ENCODE measurements at regions not wholly inside any gene's neighbourhood (a gene's known extent, or its start where the extent isn't known, plus 50 kb on each side); places are given as distances from the start of the nearest gene placed in this dataset.
"Not testable (repeated sequence)": the region's sequence is repeated elsewhere in the genome, so short reads cannot be mapped to it uniquely, and the experiment has no call there.

GRCh38 chr2:11998218-11998617 is 251.8 kb downstream of the LPIN1 start:
- DNase-seq, result no peak

- no peak for DNase-seq
Measured at GRCh38 chr2:11998626-11999378, 252.4 kb downstream of the LPIN1 start.

GRCh38 chr2:12001621-12002020 is 255.2 kb downstream of the LPIN1 start:
- no peak for DNase-seq

GRCh38 chr2:12002215-12002614 is 255.8 kb downstream of the LPIN1 start:
- DNase-seq, result no peak

- no peak for DNase-seq
Measured at GRCh38 chr2:12004713-12005112, 258.3 kb downstream of the LPIN1 start.

GRCh38 chr2:12005886-12006681 is 259.7 kb downstream of the LPIN1 start:
- DNase-seq, result no peak

- no peak for DNase-seq
Measured at GRCh38 chr2:12006850-12007249, 260.4 kb downstream of the LPIN1 start.

- DNase-seq, result no peak
Measured at GRCh38 chr2:12007282-12007681, 260.9 kb downstream of the LPIN1 start.

- no peak for DNase-seq
Measured at GRCh38 chr2:12008425-12009061, 262.1 kb downstream of the LPIN1 start.

- no peak for DNase-seq
Measured at GRCh38 chr2:12009323-12009905, 263.0 kb downstream of the LPIN1 start.

- DNase-seq, result no peak
Measured at GRCh38 chr2:12010059-12010458, 263.6 kb downstream of the LPIN1 start.

- DNase-seq, result no peak
Measured at GRCh38 chr2:12010779-12011178, 264.3 kb downstream of the LPIN1 start.

- no peak for DNase-seq
Measured at GRCh38 chr2:12014088-12014960, 267.9 kb downstream of the LPIN1 start.

- DNase-seq, result no peak
Measured at GRCh38 chr2:12017499-12018157, 271.2 kb downstream of the LPIN1 start.

- DNase-seq, result not testable (repeated sequence)
Measured at GRCh38 chr2:12018726-12019125, 272.3 kb downstream of the LPIN1 start.

- DNase-seq, result no peak
Measured at GRCh38 chr2:12020833-12021469, 274.5 kb downstream of the LPIN1 start.

- DNase-seq, result peak; percentile 11 to 56
Measured at GRCh38 chr2:12024197-12024907, 277.9 kb downstream of the LPIN1 start.

GRCh38 chr2:12027136-12027535 is 280.7 kb downstream of the LPIN1 start:
- DNase-seq, result no peak

GRCh38 chr2:12031866-12032265 is 285.4 kb downstream of the LPIN1 start:
- DNase-seq, result no peak

- DNase-seq, result no peak
Measured at GRCh38 chr2:12032398-12032797, 286.0 kb downstream of the LPIN1 start.

GRCh38 chr2:12032975-12033374 is 286.5 kb downstream of the LPIN1 start:
- peak in 1 of 2 experiments; percentile 7 for DNase-seq
